ENCODE measurements at regions not wholly inside any gene's neighbourhood (a gene's known extent, or its start where the extent isn't known, plus 50 kb on each side); places are given as distances from the start of the nearest gene placed in this dataset.

GRCh38 chr12:98058213-98058612, 457.2 kb upstream of the TMPO start:
- intact Hi-C loops (cut with DNase I; ENCODE audit: low total_unique reads): no loop called here
- DNase-seq: no peak
- TF ChIP-seq POLR2AphosphoS5 (IDR thresholded peaks at IDR 0.05) (no peak), POLR2A (IDR thresholded peaks at IDR 0.05) (no peak), CTCF (IDR thresholded peaks at IDR 0.05 in 8 of 11, conservative IDR thresholded peaks at IDR 0.05 in 3 of 11) (no peak)
- H3K36me3 ChIP-seq: no peaks in the 10 kb centered on the region
- H3K4me3 ChIP-seq: no peak overlapping the region
- H3K27me3 ChIP-seq (replicated peaks in 1 of 7): no peaks in the 10 kb centered on the region
- no peak overlapping the region for H3K27ac ChIP-seq
- WGBS, 5 donors: 84 to 93% (median 87%) methylated on average over 4 of the region's 4 CpGs
- no peaks in the 10 kb centered on the region for H3K4me1 ChIP-seq
- H3K9me3 ChIP-seq: no peaks in the 10 kb centered on the region

DNA sequence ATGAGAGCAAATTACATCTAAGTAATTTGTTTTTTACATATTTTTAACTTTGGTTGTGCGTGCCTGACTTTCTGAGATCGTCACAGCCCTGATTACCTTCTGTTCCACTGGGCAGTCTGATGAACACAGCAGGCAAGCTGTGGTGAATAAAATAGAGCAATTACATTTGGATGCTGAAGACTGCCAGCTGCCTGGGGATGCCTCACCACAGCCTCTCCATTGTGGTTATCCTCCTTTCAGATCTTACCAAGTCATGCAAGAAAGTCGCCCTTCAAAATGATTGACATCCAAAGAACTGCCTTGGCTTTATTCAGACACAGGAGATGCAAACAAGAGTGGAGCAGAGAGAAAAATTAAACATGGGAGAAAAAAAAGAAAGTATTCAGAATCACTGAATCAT, 456.6 kb upstream of the TMPO start:
- Histone ChIP-seq H3K27me3 (replicated peaks in 1 of 7) (no peaks in the 10 kb centered on the region), H3K27ac (no peak overlapping the region), H3K4me3 (no peak overlapping the region), H3K4me1 (no peaks in the 10 kb centered on the region), H3K36me3 (no peaks in the 10 kb centered on the region), H3K9me3 (no peaks in the 10 kb centered on the region)
- intact Hi-C loops (cut with DNase I; ENCODE audit: low total_unique reads): no loop called here
- TF ChIP-seq CTCF (IDR thresholded peaks at IDR 0.05 in 8 of 11, conservative IDR thresholded peaks at IDR 0.05 in 3 of 11) (no peak), POLR2AphosphoS5 (IDR thresholded peaks at IDR 0.05) (no peak), POLR2A (IDR thresholded peaks at IDR 0.05) (no peak)
- WGBS, 5 donors: 60 to 85% (median 74%) methylated on average over 3 of the region's 3 CpGs
- DNase-seq: no peak

DNA sequence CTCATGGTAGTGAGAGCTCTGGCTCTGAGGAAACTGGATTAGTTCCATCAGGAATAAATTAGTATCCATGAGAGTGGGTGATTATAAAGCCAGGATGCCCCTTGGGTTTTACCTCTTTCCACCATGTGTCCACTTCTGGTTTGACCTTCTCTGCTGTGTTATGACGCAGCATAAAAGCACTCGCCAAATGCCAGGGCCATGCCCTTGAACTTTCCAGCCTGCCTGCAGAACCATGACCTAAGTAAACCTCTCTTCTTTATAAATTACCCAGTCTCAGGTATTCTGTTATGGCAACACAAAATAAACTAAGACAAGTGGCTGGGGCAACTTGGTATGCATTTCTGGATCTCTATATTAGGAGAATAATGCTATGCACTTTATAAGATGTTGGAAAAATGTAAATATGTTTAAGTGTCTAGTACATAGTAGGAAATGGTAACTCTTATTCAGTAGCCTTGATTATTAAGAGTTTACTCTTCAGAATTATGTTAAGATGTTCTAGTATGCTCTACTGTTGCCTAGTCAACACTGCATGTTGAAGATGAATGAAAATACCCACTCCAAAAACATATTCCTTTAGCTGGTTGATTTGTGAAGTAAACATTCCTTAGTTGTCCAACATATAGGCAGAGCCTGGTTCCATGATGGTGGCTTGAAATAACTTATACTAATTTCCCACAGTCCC, 455.6 kb upstream of the TMPO start:
- no peak for TF ChIP-seq CTCF (IDR thresholded peaks at IDR 0.05 in 8 of 11, conservative IDR thresholded peaks at IDR 0.05 in 3 of 11)
- TF ChIP-seq POLR2A (IDR thresholded peaks at IDR 0.05): no peak
- TF ChIP-seq POLR2AphosphoS5 (IDR thresholded peaks at IDR 0.05): no peak
- Histone ChIP-seq H3K27ac (no peak overlapping the region), H3K9me3 (no peaks in the 10 kb centered on the region), H3K36me3 (no peaks in the 10 kb centered on the region), H3K4me1 (no peaks in the 10 kb centered on the region), H3K4me3 (no peak overlapping the region), H3K27me3 (replicated peaks in 1 of 7) (no peaks in the 10 kb centered on the region)
- intact Hi-C loops (cut with DNase I; ENCODE audit: low total_unique reads): no loop called here
- 38 to 83% (median 39%) methylated on average over 2 of the region's 2 CpGs for WGBS, 5 donors
- DNase-seq: no peak

DNA sequence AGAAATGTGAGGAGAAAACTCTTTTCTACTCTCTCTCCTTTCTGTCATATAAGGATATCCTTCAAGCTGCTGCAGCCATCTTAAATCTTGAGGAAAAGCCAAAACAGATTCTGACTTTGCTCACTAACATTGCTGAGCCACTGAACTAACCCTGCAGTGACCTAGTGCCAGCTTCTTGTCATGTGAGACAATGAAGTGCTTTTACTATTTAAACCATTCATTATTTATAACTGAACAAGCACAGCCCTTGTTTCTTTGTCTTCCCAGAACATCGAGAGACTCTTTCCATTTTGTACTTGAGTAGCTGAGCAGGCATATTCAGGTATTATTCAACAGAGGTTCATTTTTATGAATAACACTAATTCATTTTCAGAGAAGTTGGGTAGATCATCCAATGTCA, 455.0 kb upstream of the TMPO start:
- no peak for DNase-seq
- H3K27me3 ChIP-seq (replicated peaks in 1 of 7): no peaks in the 10 kb centered on the region
- TF ChIP-seq CTCF (IDR thresholded peaks at IDR 0.05 in 8 of 11, conservative IDR thresholded peaks at IDR 0.05 in 3 of 11): no peak
- no peak for TF ChIP-seq POLR2AphosphoS5 (IDR thresholded peaks at IDR 0.05)
- TF ChIP-seq POLR2A (IDR thresholded peaks at IDR 0.05): no peak
- H3K9me3 ChIP-seq: no peaks in the 10 kb centered on the region
- H3K4me3 ChIP-seq: no peak overlapping the region
- H3K4me1 ChIP-seq: no peaks in the 10 kb centered on the region
- intact Hi-C loops (cut with DNase I; ENCODE audit: low total_unique reads): no loop called here
- no peak overlapping the region for H3K27ac ChIP-seq
- no peaks in the 10 kb centered on the region for H3K36me3 ChIP-seq
- WGBS, 5 donors: 86 to 95% (median 95%) methylated on average over 1 of the region's 1 CpG

Data from spleen (tissue), 11 donors.